Endothelial cell (in vitro differentiated cells): ENCODE measurements at regions not wholly inside any gene's neighbourhood (a gene's known extent, or its start where the extent isn't known, plus 50 kb on each side); places are given as distances from the start of the nearest gene placed in this dataset.

ENCODE experiments used
- DNase-seq: peaks from one replicate; pipeline ENCODE4 v3.0.0; 2021; ENCODE audit warnings: low spot score
- H3K27ac Mint-ChIP-seq: one replicate; pipeline ENCODE4 v1.8.0; 2021; ENCODE audit warnings: mixed read lengths, inconsistent platforms; ENCODE audit not compliant: unreplicated experiment
- H3K27me3 Mint-ChIP-seq: one replicate; pipeline ENCODE4 v1.8.0; 2021; ENCODE audit warnings: mild to moderate bottlenecking, moderate library complexity, mixed read lengths, inconsistent platforms; ENCODE audit not compliant: unreplicated experiment
- H3K36me3 Mint-ChIP-seq: one replicate; pipeline ENCODE4 v1.8.0; 2021; ENCODE audit warnings: mild to moderate bottlenecking, low read depth, mixed read lengths, inconsistent platforms; ENCODE audit not compliant: unreplicated experiment
- H3K4me1 Mint-ChIP-seq: one replicate; pipeline ENCODE4 v1.8.0; 2021; ENCODE audit warnings: mild to moderate bottlenecking, mixed read lengths, inconsistent platforms; ENCODE audit not compliant: unreplicated experiment
- H3K4me3 Mint-ChIP-seq: one replicate; pipeline ENCODE4 v1.8.0; 2021; ENCODE audit warnings: mild to moderate bottlenecking, mixed read lengths, inconsistent platforms; ENCODE audit not compliant: unreplicated experiment
- H3K9me3 Mint-ChIP-seq: one replicate; pipeline ENCODE4 v1.8.0; 2021; ENCODE audit warnings: mixed read lengths, inconsistent platforms; ENCODE audit not compliant: unreplicated experiment
- CTCF ChIP-seq: fragments of 200-600 bp; sonication (generic); IDR thresholded peaks from one replicate; pipeline ENCODE4 v1.5.0; 2021; ENCODE audit warnings: antibody characterized with exemption; ENCODE audit not compliant: unreplicated experiment

GRCh38 chr7:47215640-47216039 is 366.3 kb downstream of the TNS3 start:
- no peaks in the 10 kb centered on the region for H3K9me3 Mint-ChIP-seq

GRCh38 chr7:47215049-47215448 is 366.9 kb downstream of the TNS3 start:
- Mint-ChIP-seq H3K27ac (no peak overlapping the region), H3K4me1 (no peaks in the 10 kb centered on the region), H3K27me3 (peaks cover 5% of the 10 kb centered on the region), H3K9me3 (no peaks in the 10 kb centered on the region), H3K4me3 (no peak overlapping the region), H3K36me3 (no peaks in the 10 kb centered on the region)
- TF ChIP-seq CTCF: no peak
- no peak for DNase-seq

More at GRCh38 chr7:47215640-47216039, 366.3 kb downstream of the TNS3 start:
- Mint-ChIP-seq H3K27me3 (peaks cover 5% of the 10 kb centered on the region), H3K4me3 (no peak overlapping the region), H3K36me3 (no peaks in the 10 kb centered on the region), H3K27ac (no peak overlapping the region), H3K4me1 (no peaks in the 10 kb centered on the region)
- DNase-seq: no peak
- no peak for TF ChIP-seq CTCF

- TF ChIP-seq CTCF: no peak
- Mint-ChIP-seq H3K27ac (no peak overlapping the region), H3K9me3 (no peaks in the 10 kb centered on the region), H3K27me3 (peaks cover 2% of the 10 kb centered on the region), H3K4me3 (no peak overlapping the region), H3K4me1 (no peaks in the 10 kb centered on the region), H3K36me3 (no peaks in the 10 kb centered on the region)
- DNase-seq: no peak
Observed at GRCh38 chr7:47213276-47213675, 368.6 kb downstream of the TNS3 start.

DNA sequence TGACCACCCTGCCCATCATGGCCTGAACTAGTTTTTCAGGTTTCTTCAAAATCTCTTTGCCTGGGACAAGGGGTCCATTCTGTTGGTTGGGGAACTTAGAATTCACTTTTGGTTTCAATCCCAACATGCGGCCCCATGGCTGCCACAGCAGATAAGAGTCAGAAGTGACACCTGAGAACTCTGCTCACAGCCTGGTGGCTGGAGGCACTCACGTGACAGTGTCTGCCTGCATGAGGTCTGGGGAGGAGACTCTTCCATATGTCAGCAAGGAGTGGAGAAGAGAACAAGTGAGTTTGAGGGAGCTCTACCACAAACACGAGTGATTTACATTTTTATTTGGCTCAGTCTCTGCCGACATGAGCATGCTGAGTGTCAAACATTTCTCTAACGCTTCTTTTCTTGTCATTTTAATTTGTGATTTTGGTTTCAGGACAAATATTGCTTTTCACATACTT is 370.4 kb downstream of the TNS3 start:
- H3K4me3 Mint-ChIP-seq: no peak overlapping the region
- no peaks in the 10 kb centered on the region for H3K4me1 Mint-ChIP-seq
- no peak overlapping the region for H3K27ac Mint-ChIP-seq
- no peaks in the 10 kb centered on the region for H3K36me3 Mint-ChIP-seq
- no peak for TF ChIP-seq CTCF
- no peaks in the 10 kb centered on the region for H3K9me3 Mint-ChIP-seq
- DNase-seq: no peak
- H3K27me3 Mint-ChIP-seq: peaks cover 5% of the 10 kb centered on the region

GRCh38 chr7:47210281-47210854 is 371.5 kb downstream of the TNS3 start:
- Mint-ChIP-seq H3K36me3 (no peaks in the 10 kb centered on the region), H3K27ac (no peak overlapping the region), H3K9me3 (no peaks in the 10 kb centered on the region), H3K4me1 (no peaks in the 10 kb centered on the region), H3K27me3 (peaks cover 5% of the 10 kb centered on the region), H3K4me3 (no peak overlapping the region)
- no peak for DNase-seq
- TF ChIP-seq CTCF: no peak
